OCI-LY3 (cell line): ENCODE measurements at regions not wholly inside any gene's neighbourhood (a gene's known extent, or its start where the extent isn't known, plus 50 kb on each side); places are given as distances from the start of the nearest gene placed in this dataset.

Source experiments
- H2AFZ ChIP-seq: fragments of 200-600, 300-600 bp; shearing (Covaris generic); 2 replicates; pipeline ENCODE4 v1.6.0; 2014; ENCODE audit warnings: antibody characterized with exemption, low read depth, low read length
- H3K27ac ChIP-seq: fragments of 200-600, 300-600 bp; sonication (generic); 2 replicates; pipeline ENCODE4 v1.5.1; 2014; ENCODE audit warnings: mild to moderate bottlenecking, low read length, moderate library complexity, mixed read lengths
- H3K27me3 ChIP-seq: fragments of 200-600, 300-600 bp; sonication (generic); 2 replicates; pipeline ENCODE4 v1.6.1; 2014; ENCODE audit warnings: low read depth, low read length, mixed read lengths
- H3K36me3 ChIP-seq: fragments of 200-600, 300-600 bp; sonication (generic); replicated peaks from 2 replicates; pipeline ENCODE3; 2014; ENCODE audit warnings: low read depth, low read length, mixed read lengths
- H3K4me1 ChIP-seq: fragments of 300-600, 200-600 bp; sonication (generic); 2 replicates; pipeline ENCODE4 v1.6.1; 2014; ENCODE audit warnings: low read length, mixed read lengths
- H3K4me2 ChIP-seq: fragments of 200-600, 300-600 bp; sonication (generic); 2 replicates; pipeline ENCODE4 v1.6.1; 2014; ENCODE audit warnings: low read length, mixed read lengths
- H3K4me3 ChIP-seq: fragments of 300-600, 200-600 bp; sonication (generic); 2 replicates; pipeline ENCODE4 v1.5.1; 2014; ENCODE audit warnings: antibody characterized with exemption, mild to moderate bottlenecking, low read length, moderate library complexity
- H3K79me2 ChIP-seq: fragments of 300-600, 200-600 bp; shearing (Covaris generic); 2 replicates; pipeline ENCODE4 v1.6.1; 2014; ENCODE audit warnings: mild to moderate bottlenecking, low read length, mixed read lengths
- H3K9ac ChIP-seq: fragments of 300-600, 200-600 bp; shearing (Covaris generic); 2 replicates; pipeline ENCODE4 v1.6.0; 2014; ENCODE audit warnings: mild to moderate bottlenecking, low read length, moderate library complexity
- H3K9me3 ChIP-seq: fragments of 200-600, 300-600 bp; shearing (Covaris generic); 2 replicates; pipeline ENCODE4 v1.6.1; 2014; ENCODE audit warnings: low read length, mixed read lengths; ENCODE audit not compliant: insufficient read depth
- H4K20me1 ChIP-seq: fragments of 200-600, 300-600 bp; sonication (generic); 2 replicates; pipeline ENCODE4 v1.6.1; 2016; ENCODE audit warnings: low read length, mixed read lengths; ENCODE audit not compliant: insufficient read depth
- EZH2phosphoT487 ChIP-seq: fragments of 200-600 bp; shearing (Covaris generic); IDR thresholded peaks from 2 replicates; pipeline ENCODE4 v1.6.1; 2018; ENCODE audit warnings: antibody characterized with exemption, mixed run types, low read depth
- TF ChIP-seq, protein P1 (sequence below): fragments of 200-600, 300-600 bp; sonication (generic); IDR thresholded peaks from 2 replicates; pipeline ENCODE4 v1.5.1; 2014; ENCODE audit warnings: antibody characterized with exemption, low read length, low read depth

DNA sequence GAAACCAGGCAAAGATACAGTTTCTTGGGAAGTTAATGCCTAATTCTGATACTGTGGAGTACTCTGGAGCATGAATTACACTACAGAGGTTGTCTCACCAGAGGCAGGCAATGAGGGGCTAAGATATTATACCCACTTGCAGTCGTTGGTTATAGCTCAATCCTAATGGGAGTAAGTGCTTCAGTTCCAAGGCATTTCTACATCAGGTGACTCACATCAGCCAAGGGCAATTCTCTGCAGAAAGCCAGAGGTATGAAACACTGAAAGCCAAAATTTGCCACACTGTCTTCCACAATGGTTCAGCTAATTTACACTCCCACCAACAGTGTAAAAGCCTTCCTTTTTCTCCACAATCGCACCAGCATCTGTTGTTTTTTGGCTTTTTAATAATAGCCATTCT, 174.0 kb upstream of the IL15 start:
- no peaks in the 10 kb centered on the region for H3K79me2 ChIP-seq
- no peak overlapping the region for H3K27ac ChIP-seq
- H3K4me1 ChIP-seq, result peaks cover 7% of the 10 kb centered on the region
- no peaks in the 10 kb centered on the region for H3K9me3 ChIP-seq
- H3K9ac ChIP-seq, result no peak overlapping the region
- H3K4me3 ChIP-seq, result no peak overlapping the region
- TF ChIP-seq, protein P1, sequence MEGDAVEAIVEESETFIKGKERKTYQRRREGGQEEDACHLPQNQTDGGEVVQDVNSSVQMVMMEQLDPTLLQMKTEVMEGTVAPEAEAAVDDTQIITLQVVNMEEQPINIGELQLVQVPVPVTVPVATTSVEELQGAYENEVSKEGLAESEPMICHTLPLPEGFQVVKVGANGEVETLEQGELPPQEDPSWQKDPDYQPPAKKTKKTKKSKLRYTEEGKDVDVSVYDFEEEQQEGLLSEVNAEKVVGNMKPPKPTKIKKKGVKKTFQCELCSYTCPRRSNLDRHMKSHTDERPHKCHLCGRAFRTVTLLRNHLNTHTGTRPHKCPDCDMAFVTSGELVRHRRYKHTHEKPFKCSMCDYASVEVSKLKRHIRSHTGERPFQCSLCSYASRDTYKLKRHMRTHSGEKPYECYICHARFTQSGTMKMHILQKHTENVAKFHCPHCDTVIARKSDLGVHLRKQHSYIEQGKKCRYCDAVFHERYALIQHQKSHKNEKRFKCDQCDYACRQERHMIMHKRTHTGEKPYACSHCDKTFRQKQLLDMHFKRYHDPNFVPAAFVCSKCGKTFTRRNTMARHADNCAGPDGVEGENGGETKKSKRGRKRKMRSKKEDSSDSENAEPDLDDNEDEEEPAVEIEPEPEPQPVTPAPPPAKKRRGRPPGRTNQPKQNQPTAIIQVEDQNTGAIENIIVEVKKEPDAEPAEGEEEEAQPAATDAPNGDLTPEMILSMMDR, result no peak
- no peak for TF ChIP-seq EZH2phosphoT487
- H2AFZ ChIP-seq, result no peak overlapping the region
- no peaks in the 10 kb centered on the region for H3K36me3 ChIP-seq
- no peak overlapping the region for H3K4me2 ChIP-seq
- H4K20me1 ChIP-seq, result no peaks in the 10 kb centered on the region
- no peaks in the 10 kb centered on the region for H3K27me3 ChIP-seq

DNA sequence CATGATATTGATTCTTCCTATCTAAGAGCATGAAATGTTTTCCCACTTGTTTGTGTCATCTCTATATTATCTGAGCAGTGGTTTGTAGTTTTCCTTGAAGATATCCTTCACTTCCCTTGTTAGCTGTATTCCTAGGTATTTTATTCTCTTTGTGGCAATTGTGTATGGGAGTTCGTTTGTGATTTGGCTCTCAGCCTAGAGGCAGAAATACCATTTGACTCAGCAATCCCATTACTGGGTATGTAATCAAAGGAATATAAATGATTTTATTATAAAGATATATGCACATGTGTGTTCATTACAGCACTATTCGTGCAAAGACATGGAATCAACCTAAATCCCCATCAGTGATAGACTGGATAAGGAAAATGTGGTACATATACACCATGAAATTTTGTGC, 172.7 kb upstream of the IL15 start:
- Histone ChIP-seq H3K4me1 (peaks cover 3% of the 10 kb centered on the region), H3K36me3 (no peaks in the 10 kb centered on the region), H2AFZ (no peak overlapping the region), H3K27me3 (no peaks in the 10 kb centered on the region), H3K9me3 (no peaks in the 10 kb centered on the region), H3K4me3 (no peak overlapping the region), H3K27ac (no peak overlapping the region), H3K79me2 (no peaks in the 10 kb centered on the region), H4K20me1 (no peaks in the 10 kb centered on the region), H3K4me2 (no peak overlapping the region), H3K9ac (no peak overlapping the region)
- TF ChIP-seq EZH2phosphoT487, result no peak
- TF ChIP-seq, protein P1, result no peak

DNA sequence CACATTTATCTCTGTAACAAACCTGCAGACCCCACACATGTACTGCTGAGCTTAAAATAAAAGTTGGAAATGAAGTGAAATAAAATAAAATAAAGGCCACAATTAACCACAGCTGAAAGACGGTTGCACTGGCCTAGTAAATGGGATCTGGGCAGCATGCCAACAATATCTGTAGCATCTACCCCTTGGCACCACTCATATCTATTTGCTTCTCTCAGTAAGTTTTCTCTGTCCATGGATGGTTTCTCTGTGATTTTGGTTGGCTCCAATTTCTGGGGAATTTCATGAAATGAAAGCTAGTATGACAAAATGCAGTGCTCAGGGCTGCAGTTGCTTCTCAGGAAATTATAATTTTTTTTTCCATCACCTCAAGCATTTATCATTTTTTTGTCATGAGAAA, 172.0 kb upstream of the IL15 start:
- H3K4me2 ChIP-seq, result no peak overlapping the region
- H2AFZ ChIP-seq, result no peak overlapping the region

DNA sequence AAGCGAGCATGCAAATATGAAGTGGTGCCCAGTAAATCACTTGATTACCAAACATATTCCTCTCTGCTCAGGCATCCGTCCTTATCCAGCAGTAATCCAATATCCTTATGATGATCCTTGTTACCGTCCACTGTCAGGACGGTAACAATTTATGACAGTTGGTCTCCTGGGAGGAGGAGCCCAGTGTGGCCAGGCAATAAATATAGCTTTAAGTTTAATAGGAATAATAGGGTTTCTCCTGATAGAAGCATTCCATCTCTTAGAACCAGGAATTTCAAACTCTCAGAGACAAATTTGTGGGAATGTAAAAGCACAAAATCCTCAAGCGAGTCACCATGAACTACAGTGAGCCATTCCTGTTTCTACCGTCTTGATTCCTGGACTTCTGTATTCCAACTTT, 171.2 kb upstream of the IL15 start:
- Histone ChIP-seq H3K9ac (no peak overlapping the region), H3K9me3 (no peaks in the 10 kb centered on the region), H3K27ac (no peak overlapping the region), H3K4me1 (no peaks in the 10 kb centered on the region), H3K79me2 (no peaks in the 10 kb centered on the region), H3K4me3 (no peak overlapping the region), H4K20me1 (no peaks in the 10 kb centered on the region), H3K36me3 (no peaks in the 10 kb centered on the region), H3K4me2 (no peak overlapping the region), H2AFZ (no peak overlapping the region), H3K27me3 (no peaks in the 10 kb centered on the region)
- no peak for TF ChIP-seq EZH2phosphoT487
- TF ChIP-seq, protein P1, result no peak

More for the DNA sequence above, 172.0 kb upstream of the IL15 start:
- Histone ChIP-seq H3K27ac (no peak overlapping the region), H3K9me3 (no peaks in the 10 kb centered on the region), H3K79me2 (no peaks in the 10 kb centered on the region), H3K9ac (no peak overlapping the region), H3K4me3 (no peak overlapping the region), H3K27me3 (no peaks in the 10 kb centered on the region), H3K36me3 (no peaks in the 10 kb centered on the region), H3K4me1 (no peaks in the 10 kb centered on the region), H4K20me1 (no peaks in the 10 kb centered on the region)
- TF ChIP-seq, protein P1, result no peak
- no peak for TF ChIP-seq EZH2phosphoT487
